IPS DF 19.7 (cell line): ENCODE measurements at regions not wholly inside any gene's neighbourhood (a gene's known extent, or its start where the extent isn't known, plus 50 kb on each side); places are given as distances from the start of the nearest gene placed in this dataset.
"Not testable (repeated sequence)": the region's sequence is repeated elsewhere in the genome, so short reads cannot be mapped to it uniquely, and the experiment has no call there.

ENCODE experiments used
- DNase-seq: peaks from one replicate; pipeline ENCODE4 v3.0.0-alpha.2; 2013; ENCODE audit warnings: low read depth, low spot score

GRCh38 chrX:552496-552895 lies 78.1 kb upstream of the SHOX start:
- no peak for DNase-seq

GRCh38 chrX:554271-554670 lies 76.3 kb upstream of the SHOX start:
- DNase-seq = no peak

- DNase-seq = no peak
Measured at GRCh38 chrX:555725-556666, 74.6 kb upstream of the SHOX start.

- not testable (repeated sequence) for DNase-seq
Measured at GRCh38 chrX:557601-558000, 73.0 kb upstream of the SHOX start.

- DNase-seq = not testable (repeated sequence)
Measured at GRCh38 chrX:559282-559681, 71.3 kb upstream of the SHOX start.

GRCh38 chrX:567891-568290 lies 62.7 kb upstream of the SHOX start:
- DNase-seq = no peak

- DNase-seq = no peak
Measured at GRCh38 chrX:568311-568710, 62.3 kb upstream of the SHOX start.

GRCh38 chrX:572538-573124 lies 58.0 kb upstream of the SHOX start:
- no peak for DNase-seq

- no peak for DNase-seq
Measured at GRCh38 chrX:574251-574650, 56.3 kb upstream of the SHOX start.

GRCh38 chrX:574830-575229 lies 55.8 kb upstream of the SHOX start:
- DNase-seq = no peak

GRCh38 chrX:576904-577560 lies 53.6 kb upstream of the SHOX start:
- DNase-seq = no peak

GRCh38 chrX:578531-578930 lies 52.1 kb upstream of the SHOX start:
- DNase-seq = no peak

GRCh38 chrX:580030-580429 lies 50.6 kb upstream of the SHOX start:
- no peak for DNase-seq
